ENCODE measurements at regions not wholly inside any gene's neighbourhood (a gene's known extent, or its start where the extent isn't known, plus 50 kb on each side); places are given as distances from the start of the nearest gene placed in this dataset.

DNA sequence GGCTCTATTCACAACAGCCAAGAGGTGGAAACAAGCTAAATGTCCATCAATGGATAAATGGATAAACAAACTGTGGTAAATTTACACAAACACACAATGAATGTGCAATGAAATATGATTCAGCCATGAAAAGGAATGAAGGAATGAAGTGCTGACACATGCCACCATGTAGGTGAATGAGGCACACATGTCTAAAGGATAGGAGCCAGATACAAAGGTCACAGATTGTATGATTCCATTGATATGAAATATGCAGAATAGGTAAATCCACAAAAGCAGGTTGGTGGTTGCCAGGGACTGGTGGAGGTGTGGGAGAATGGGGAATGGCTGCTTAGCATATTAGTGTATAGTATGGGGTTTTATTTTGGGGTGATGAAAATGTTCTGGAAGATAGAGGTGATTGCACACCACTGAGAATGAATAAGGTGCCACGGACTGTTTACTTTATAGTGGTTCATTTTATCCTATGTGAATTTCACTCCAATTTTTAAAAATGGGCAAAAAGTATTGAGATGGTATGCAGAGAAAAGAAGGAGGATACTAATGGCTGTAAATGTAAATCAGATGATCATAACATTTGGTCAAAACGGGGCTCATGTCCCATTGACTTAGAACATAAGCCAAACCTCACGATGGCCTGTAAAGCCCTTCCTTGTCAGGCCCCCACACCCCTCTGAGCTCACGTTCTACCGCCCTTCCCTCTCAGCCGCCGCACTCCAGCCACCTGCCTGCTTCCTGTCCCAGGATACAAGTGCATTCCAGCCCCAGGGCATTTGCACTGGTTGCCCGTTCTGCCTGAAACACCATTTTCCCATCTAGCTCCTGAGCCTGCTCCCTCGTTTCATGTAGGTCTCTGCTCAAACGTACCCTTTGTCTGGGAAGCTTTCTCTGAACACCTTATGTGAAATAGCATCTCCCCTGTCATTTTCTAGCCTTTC, 165.5 kb downstream of the DDX1 start:
- POLR2A ChIA-PET (ENCODE audit: partially characterized antibody) = no interaction called here
- 87% methylated on average over 10 of the region's 10 CpGs; no CpG with 5 or more reads in 1 of the 2 experiments for WGBS, 2 experiments (ENCODE audit: extremely low coverage in 1 of 2, insufficient coverage in 1 of 2, insufficient read length in 1 of 2, insufficient replicate concordance in 2 of 2, low coverage in 1 of 2, low lambda C conversion rate in 2 of 2, missing lambda C conversion rate in 1 of 2)
- CTCF ChIA-PET (ENCODE audit: partially characterized antibody) = interaction anchor here (0.9 to 2.0 kb wide), 5 partner anchors 9 to 91 kb away, joined by 3 to 6 read pairs (median 4); no protein-coding TSS in a partner anchor

More for the DNA sequence above, 165.5 kb downstream of the DDX1 start:
- Histone ChIP-seq H3K14ac (ENCODE audit: insufficient read length) (no peak overlapping the region), H2AK5ac (ENCODE audit: low read depth, low read length) (no peak overlapping the region), H3K9ac (replicated peaks in 1 of 4; ENCODE audit: extremely low read depth in 1 of 4, low read depth in 3 of 4, low read length in 3 of 4) (no peak overlapping the region), H3K18ac (ENCODE audit: extremely low read depth, low read length) (no peak overlapping the region), H3K79me2 (ENCODE audit: control insufficient read depth in 1 of 2, insufficient read depth in 2 of 2, low read length in 2 of 2) (no peaks in the 10 kb centered on the region), H3K23me2 (ENCODE audit: low read depth, low read length) (no peaks in the 10 kb centered on the region), H2BK15ac (ENCODE audit: low read length) (no peak overlapping the region), H3K79me1 (ENCODE audit: low read depth, low read length) (no peaks in the 10 kb centered on the region), H3K23ac (ENCODE audit: insufficient read length) (no peak overlapping the region), H3K9me3 (ENCODE audit: insufficient read depth in 2 of 2, low read depth in 1 of 2, low read length in 1 of 2) (peaks cover 3% of the 10 kb centered on the region in 2 experiments; a peak in 1 of 4 replicates), H3K4me3 (ENCODE audit: extremely low read depth in 1 of 4, insufficient read depth in 2 of 4, low read depth in 3 of 4, low read length in 4 of 4) (no peak overlapping the region), H3K36me3 (ENCODE audit: control insufficient read depth in 2 of 4, insufficient read depth in 4 of 4, low read length in 3 of 4) (no peaks in the 10 kb centered on the region), H2AFZ (ENCODE audit: low read length) (no peak overlapping the region), H3K4me1 (replicated peaks in 1 of 4; ENCODE audit: control insufficient read depth in 3 of 4, insufficient read depth in 4 of 4, low read length in 3 of 4) (peaks cover 0 to 3% (median 0%) of the 10 kb centered on the region in 4 experiments; a peak in 1 of 7 replicates), H3K27me3 (replicated peaks in 1 of 4; ENCODE audit: control insufficient read depth in 3 of 4, extremely low read depth in 1 of 4, insufficient read depth in 3 of 4, low read length in 3 of 4) (no peaks in the 10 kb centered on the region; a peak in 1 of 7 replicates), H4K5ac (ENCODE audit: insufficient read length, low read depth, low read length) (no peak overlapping the region), H3K4me2 (ENCODE audit: insufficient read depth in 1 of 2, low read depth in 2 of 2, low read length in 2 of 2) (no peak overlapping the region), H2BK120ac (replicated peaks; ENCODE audit: low read depth, low read length) (no peak overlapping the region), H2BK20ac (ENCODE audit: low read length) (no peak overlapping the region), H3K4ac (replicated peaks; ENCODE audit: insufficient read length, low read depth, low read length) (no peak overlapping the region), H4K8ac (ENCODE audit: extremely low read depth, insufficient read depth, low read length) (no peak overlapping the region), H4K20me1 (replicated peaks in 1 of 2; ENCODE audit: control insufficient read depth in 1 of 2, insufficient read depth in 2 of 2, low read length in 2 of 2) (no peaks in the 10 kb centered on the region), H2BK12ac (ENCODE audit: low read depth, low read length) (no peak overlapping the region), H3K27ac (ENCODE audit: low read depth, low read length) (no peak overlapping the region), H3K56ac (replicated peaks; ENCODE audit: insufficient read length, low read depth, low read length) (no peak overlapping the region), H2BK5ac (ENCODE audit: low read depth, low read length) (no peak overlapping the region), H4K91ac (replicated peaks; ENCODE audit: insufficient read length, low read length) (no peak overlapping the region)
- TF ChIP-seq SRF (IDR thresholded peaks at IDR 0.05; ENCODE audit: low read depth, low read length) (no peak), CREB1 (IDR thresholded peaks at IDR 0.05) (no peak), KDM1A (IDR thresholded peaks at IDR 0.05; ENCODE audit: borderline replicate concordance, low read length) (0 out of 2 replicates have a peak, but pooled peaks have one; percentile 10), EZH2 (IDR thresholded peaks at IDR 0.05; ENCODE audit: low read depth, low read length, severe bottlenecking) (no peak)
- FAIRE-seq = no peak
- peak in 1 of 2 experiments; percentile 30 for DNase-seq (ENCODE audit: low read depth in 1 of 2, low spot score in 2 of 2)
